ENCODE measurements at regions not wholly inside any gene's neighbourhood (a gene's known extent, or its start where the extent isn't known, plus 50 kb on each side); places are given as distances from the start of the nearest gene placed in this dataset.

DNA sequence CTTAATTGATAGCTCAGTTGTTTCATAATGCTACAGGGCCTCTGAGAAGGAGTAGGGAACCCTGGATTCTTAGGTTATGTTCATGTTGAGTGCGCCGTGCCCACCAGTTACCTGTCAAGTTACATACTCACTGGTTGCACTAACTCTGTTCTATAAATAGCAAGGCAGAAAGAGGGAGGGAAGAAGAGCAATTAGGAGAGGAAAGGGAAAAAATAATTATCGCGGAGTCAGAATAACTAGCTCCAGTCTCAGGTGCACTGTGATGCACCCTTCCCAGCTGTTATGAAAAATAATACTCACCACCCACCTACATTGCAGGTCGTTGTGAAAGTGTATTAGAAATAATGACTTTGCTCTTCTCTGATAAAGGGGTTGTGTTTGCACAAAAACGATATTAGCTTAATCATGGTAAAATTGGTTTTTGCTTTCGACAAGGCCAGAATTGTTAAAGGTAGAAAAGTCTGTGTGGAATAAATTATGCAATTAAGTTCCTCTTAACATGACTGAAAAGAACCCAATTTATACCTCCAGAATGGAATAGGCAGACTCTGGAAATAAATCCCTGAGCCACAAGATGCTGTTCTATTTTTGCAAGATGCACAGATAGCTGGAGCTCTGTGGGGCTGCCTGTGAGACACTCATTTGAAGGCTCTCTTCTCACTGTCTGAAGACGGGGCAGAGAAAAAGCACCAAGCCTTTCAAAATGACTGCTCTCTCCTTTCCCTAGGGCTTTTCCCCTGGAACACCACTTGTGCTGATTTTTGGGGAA is 137.6 kb upstream of the PITRM1 start:
- TF ChIP-seq EZH2 (IDR thresholded peaks at IDR 0.05) (no peak), POLR2AphosphoS5 (IDR thresholded peaks at IDR 0.05; ENCODE audit: borderline replicate concordance, low read depth, low read length) (no peak), FOXP2 (optimal IDR thresholded peaks at IDR 0.05; ENCODE audit: control extremely low read depth, extremely low read length, insufficient read depth) (no peak)
